ENCODE measurements at regions not wholly inside any gene's neighbourhood (a gene's known extent, or its start where the extent isn't known, plus 50 kb on each side); places are given as distances from the start of the nearest gene placed in this dataset.

- Histone ChIP-seq H3K79me2 (ENCODE audit: insufficient read depth, low read length) (no peaks in the 10 kb centered on the region), H2AFZ (ENCODE audit: low read length) (no peak overlapping the region), H3K36me3 (replicated peaks in 1 of 2; ENCODE audit: control insufficient read depth in 1 of 2, insufficient read depth in 2 of 2, low read length in 2 of 2) (no peaks in the 10 kb centered on the region), H3K4me3 (replicated peaks in 1 of 3; ENCODE audit: insufficient read depth in 1 of 3, low read depth in 2 of 3, low read length in 3 of 3) (no peak overlapping the region), H4K20me1 (ENCODE audit: insufficient read depth, low read length) (no peaks in the 10 kb centered on the region), H3K9ac (ENCODE audit: insufficient read depth, low read depth, low read length) (no peak overlapping the region), H3K27me3 (ENCODE audit: control insufficient read depth in 1 of 2, insufficient read depth in 2 of 2, low read length in 2 of 2) (no peaks in the 10 kb centered on the region), H3K4me2 (ENCODE audit: low read depth, low read length) (no peak overlapping the region), H3K27ac (ENCODE audit: extremely low read length, insufficient read depth, low read length) (no peak overlapping the region), H3K9me3 (ENCODE audit: low read length) (peaks cover 7% of the 10 kb centered on the region), H3K4me1 (ENCODE audit: insufficient read depth, low read length) (no peaks in the 10 kb centered on the region)
- 100% methylated on average over 4 of the region's 4 CpGs for WGBS (ENCODE audit: low lambda C conversion rate)
- in situ Hi-C loops (cut with HindIII; ENCODE audit: extremely low pct_ligation_motif_present, low pct_unique_long_range_greater_than_20kb), result no loop called here
- intact Hi-C loops (cut with micrococcal nuclease; ENCODE audit: unreplicated experiment), result no loop called here
- TF ChIP-seq LCORL (IDR thresholded peaks at IDR 0.05) (no peak), LCORL (CRISPR knock-in tag; IDR thresholded peaks at IDR 0.05) (no peak), PHF8 (CRISPR knock-in tag; IDR thresholded peaks at IDR 0.05) (no peak), FOSL2 (CRISPR knock-in tag; IDR thresholded peaks at IDR 0.05) (no peak), SMAD1 (CRISPR knock-in tag; IDR thresholded peaks at IDR 0.05; ENCODE audit: borderline replicate concordance, low read depth) (no peak), HIVEP1 (CRISPR knock-in tag; IDR thresholded peaks at IDR 0.05) (no peak), SMAD9 (CRISPR knock-in tag; IDR thresholded peaks at IDR 0.05) (no peak), ZNF224 (CRISPR knock-in tag; IDR thresholded peaks at IDR 0.05) (no peak), ZSCAN31 (CRISPR knock-in tag; IDR thresholded peaks at IDR 0.05; ENCODE audit: low read depth) (no peak), ARNTL (CRISPR knock-in tag; IDR thresholded peaks at IDR 0.05) (no peak)
- ChIA-PET POLR2A (no interaction called here), CTCF (ENCODE audit: low intra/inter-chr PET ratio, low total read pairs) (no interaction called here)
- DNase-seq (ENCODE audit: low spot score) (no peak), FAIRE-seq (no peak), ATAC-seq (no peak)
- no TSS peak for BruUV-seq (replicated peaks)
Observed at GRCh38 chrX:63470506-63470905, 119.4 kb upstream of the SPIN4 start.

GRCh38 chrX:63466690-63467089 lies 115.6 kb upstream of the SPIN4 start:
- ChIA-PET CTCF (ENCODE audit: low intra/inter-chr PET ratio, low total read pairs) (no interaction called here), POLR2A (no interaction called here)
- intact Hi-C loops (cut with micrococcal nuclease; ENCODE audit: unreplicated experiment), result no loop called here
- no TSS peak for BruUV-seq (replicated peaks)
- no peak overlapping the region for H3K4me2 ChIP-seq (ENCODE audit: low read depth, low read length)
- no peaks in the 10 kb centered on the region for H3K79me2 ChIP-seq (ENCODE audit: insufficient read depth, low read length)
- DNase-seq (ENCODE audit: low spot score) (no peak), FAIRE-seq (no peak), ATAC-seq (no peak)
- no peaks in the 10 kb centered on the region for H4K20me1 ChIP-seq (ENCODE audit: insufficient read depth, low read length)
- no peaks in the 10 kb centered on the region for H3K9me3 ChIP-seq (ENCODE audit: low read length)
- no peak overlapping the region for H3K27ac ChIP-seq (ENCODE audit: extremely low read length, insufficient read depth, low read length)
- H3K27me3 ChIP-seq (ENCODE audit: control insufficient read depth in 1 of 2, insufficient read depth in 2 of 2, low read length in 2 of 2), result no peaks in the 10 kb centered on the region
- in situ Hi-C loops (cut with HindIII; ENCODE audit: extremely low pct_ligation_motif_present, low pct_unique_long_range_greater_than_20kb), result no loop called here
- no peak overlapping the region for H3K9ac ChIP-seq (ENCODE audit: insufficient read depth, low read depth, low read length)
- H2AFZ ChIP-seq (ENCODE audit: low read length), result no peak overlapping the region
- 88% methylated on average over 4 of the region's 4 CpGs for WGBS (ENCODE audit: low lambda C conversion rate)
- no peaks in the 10 kb centered on the region for H3K36me3 ChIP-seq (replicated peaks in 1 of 2; ENCODE audit: control insufficient read depth in 1 of 2, insufficient read depth in 2 of 2, low read length in 2 of 2)
- no peak overlapping the region for H3K4me3 ChIP-seq (replicated peaks in 1 of 3; ENCODE audit: insufficient read depth in 1 of 3, low read depth in 2 of 3, low read length in 3 of 3)
- H3K4me1 ChIP-seq (ENCODE audit: insufficient read depth, low read length), result no peaks in the 10 kb centered on the region
- TF ChIP-seq ZSCAN5A (CRISPR knock-in tag; IDR thresholded peaks at IDR 0.05; ENCODE audit: borderline replicate concordance) (no peak), ZBTB4 (CRISPR knock-in tag; IDR thresholded peaks at IDR 0.05; ENCODE audit: borderline replicate concordance) (no peak), ZNF780A (CRISPR knock-in tag; IDR thresholded peaks at IDR 0.05) (no peak), ZNF724P (CRISPR knock-in tag; IDR thresholded peaks at IDR 0.05; ENCODE audit: borderline replicate concordance) (no peak), PITX1 (CRISPR knock-in tag; IDR thresholded peaks at IDR 0.05) (no peak), ZFP1 (CRISPR knock-in tag; IDR thresholded peaks at IDR 0.05) (no peak), ZNF782 (CRISPR knock-in tag; IDR thresholded peaks at IDR 0.05; ENCODE audit: borderline replicate concordance) (no peak), ZNF550 (CRISPR knock-in tag; IDR thresholded peaks at IDR 0.05; ENCODE audit: borderline replicate concordance) (no peak)

All from HepG2 (cell line).